ENCODE measurements at regions not wholly inside any gene's neighbourhood (a gene's known extent, or its start where the extent isn't known, plus 50 kb on each side); places are given as distances from the start of the nearest gene placed in this dataset.
A peak's percentile ranks its signal among the peaks of the same experiment; 100 is the strongest.

DNA sequence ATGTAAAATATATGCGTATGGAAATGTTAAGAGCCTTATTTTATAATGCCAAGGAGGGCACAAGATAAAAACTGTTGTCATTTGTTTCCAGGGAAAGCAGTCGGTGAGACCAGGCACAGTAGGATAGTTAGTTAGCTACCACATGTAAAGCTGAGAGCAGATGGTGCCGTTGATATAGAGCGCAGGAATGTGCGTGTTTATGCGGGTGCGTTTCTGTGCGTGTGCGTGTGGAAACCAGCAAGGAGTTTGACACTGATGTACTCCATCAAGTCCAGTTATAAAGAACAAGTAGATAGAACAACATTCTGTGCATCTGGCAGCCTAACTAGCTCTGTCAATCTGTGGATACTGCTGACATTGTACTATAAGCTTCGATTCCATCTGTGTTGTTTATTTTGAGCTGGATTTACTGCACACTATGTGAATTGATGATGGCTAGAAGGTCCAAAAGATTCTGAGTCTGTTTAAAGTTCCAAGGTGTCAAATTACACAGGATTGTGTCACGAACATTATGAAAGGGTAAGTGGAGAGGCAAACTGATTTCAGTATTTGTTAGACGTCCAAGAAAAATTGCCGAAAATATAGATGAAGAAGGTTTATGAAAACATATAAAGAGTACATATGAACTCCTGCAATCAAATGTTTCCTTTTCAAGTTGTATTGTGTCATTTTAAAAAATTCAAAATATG lies 494.9 kb upstream of the MEF2C start:
- no peaks in the 10 kb centered on the region for H3K4me1 Mint-ChIP-seq
- H3K36me3 Mint-ChIP-seq = no peaks in the 10 kb centered on the region
- H3K27ac Mint-ChIP-seq = no peak overlapping the region

DNA sequence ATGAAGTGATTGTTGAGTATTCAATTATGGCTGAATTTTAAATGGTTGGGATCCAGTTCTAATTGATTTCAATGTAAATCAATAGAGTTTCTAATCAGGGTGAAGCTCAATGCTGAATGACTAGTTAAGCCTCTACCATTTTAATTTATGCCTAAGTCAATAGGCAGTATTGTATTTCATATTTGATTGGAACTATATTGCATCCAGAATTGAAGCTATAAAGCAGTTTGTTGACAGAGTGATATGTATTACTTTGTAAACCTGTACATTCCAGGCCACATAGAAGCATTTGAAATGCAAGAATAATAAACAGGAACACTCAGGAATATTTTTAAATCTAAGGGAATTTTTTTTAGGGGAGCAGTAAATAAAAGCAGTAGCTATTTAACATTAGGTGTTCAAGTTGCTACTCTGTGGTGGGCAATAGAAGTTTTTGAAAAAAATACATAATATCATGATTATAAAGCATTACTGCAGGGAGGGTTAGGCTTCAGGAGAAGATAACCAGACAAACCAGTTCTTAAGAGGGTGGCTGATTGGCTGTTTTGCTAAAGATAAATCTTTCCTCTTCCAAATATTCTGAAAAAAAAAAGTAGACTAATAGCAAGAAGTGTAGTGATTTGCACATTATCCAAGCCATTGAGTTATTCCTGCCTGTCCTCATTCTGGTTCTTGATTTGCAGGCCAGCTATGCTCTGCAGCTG lies 492.0 kb upstream of the MEF2C start:
- H3K4me3 Mint-ChIP-seq = no peak overlapping the region
- H3K36me3 Mint-ChIP-seq = no peaks in the 10 kb centered on the region
- no peaks in the 10 kb centered on the region for H3K9me3 Mint-ChIP-seq
- H3K27me3 Mint-ChIP-seq = no peaks in the 10 kb centered on the region
- DNase-seq = no peak
- no peak overlapping the region for H3K27ac Mint-ChIP-seq
- no peaks in the 10 kb centered on the region for H3K4me1 Mint-ChIP-seq

More for the DNA sequence above, 494.9 kb upstream of the MEF2C start:
- no peak for DNase-seq
- H3K27me3 Mint-ChIP-seq = no peaks in the 10 kb centered on the region
- no peak overlapping the region for H3K4me3 Mint-ChIP-seq
- H3K9me3 Mint-ChIP-seq = peaks cover 1% of the 10 kb centered on the region

DNA sequence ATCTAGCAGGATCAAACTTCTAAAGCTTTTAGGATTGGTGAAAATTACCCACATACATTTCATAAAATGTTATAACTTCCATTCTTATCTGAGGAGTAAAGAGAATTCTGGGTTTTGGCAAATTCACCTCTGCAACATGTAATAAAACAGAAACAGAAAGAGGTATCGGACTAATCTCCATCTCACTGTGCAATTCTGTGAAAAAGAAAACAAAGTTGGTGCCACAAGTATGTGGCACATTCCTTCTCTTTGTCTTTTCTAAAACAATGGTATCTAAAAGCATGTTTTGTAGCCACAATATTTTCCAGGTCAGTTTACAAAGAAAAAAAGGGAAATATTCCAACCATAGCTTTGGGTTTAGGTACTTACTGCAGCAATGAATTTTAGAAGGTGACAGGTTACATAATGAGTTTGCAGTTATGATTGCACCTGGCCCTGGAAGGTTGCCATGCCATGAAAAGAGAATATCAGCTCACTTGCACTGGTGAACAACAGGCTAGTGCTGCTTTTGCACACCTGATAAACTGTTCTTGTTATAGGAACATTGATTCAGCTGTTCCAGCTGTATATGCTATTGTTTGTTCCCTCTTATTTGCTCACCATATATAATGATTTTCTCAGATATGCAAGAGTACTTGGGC lies 491.3 kb upstream of the MEF2C start:
- no peaks in the 10 kb centered on the region for H3K36me3 Mint-ChIP-seq
- DNase-seq = no peak
- no peak overlapping the region for H3K27ac Mint-ChIP-seq
- no peaks in the 10 kb centered on the region for H3K4me1 Mint-ChIP-seq
- no peak overlapping the region for H3K4me3 Mint-ChIP-seq
- no peaks in the 10 kb centered on the region for H3K27me3 Mint-ChIP-seq
- H3K9me3 Mint-ChIP-seq = no peaks in the 10 kb centered on the region

DNA sequence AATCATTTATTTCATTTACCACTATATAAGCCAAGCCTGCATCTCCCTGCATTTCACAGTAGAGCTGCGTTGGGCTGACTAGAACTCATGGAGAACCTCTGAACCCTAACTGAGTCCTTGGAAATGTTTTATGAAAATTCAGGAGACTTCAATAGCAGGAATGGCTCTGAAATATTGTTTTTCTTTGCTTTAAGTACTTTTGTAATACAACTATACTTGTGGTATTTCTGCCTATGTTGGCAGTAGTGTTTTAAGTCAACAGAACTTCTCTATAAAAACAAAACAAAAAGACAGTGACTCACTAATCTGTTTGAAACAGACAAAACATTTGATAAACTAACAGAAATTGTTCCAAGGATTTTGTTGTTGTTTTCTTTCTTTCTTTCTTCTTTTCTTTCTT lies 489.2 kb upstream of the MEF2C start:
- Mint-ChIP-seq H3K27ac (no peak overlapping the region), H3K9me3 (no peaks in the 10 kb centered on the region), H3K4me3 (no peak overlapping the region), H3K4me1 (no peaks in the 10 kb centered on the region), H3K36me3 (no peaks in the 10 kb centered on the region), H3K27me3 (no peaks in the 10 kb centered on the region)
- no peak for DNase-seq

DNA sequence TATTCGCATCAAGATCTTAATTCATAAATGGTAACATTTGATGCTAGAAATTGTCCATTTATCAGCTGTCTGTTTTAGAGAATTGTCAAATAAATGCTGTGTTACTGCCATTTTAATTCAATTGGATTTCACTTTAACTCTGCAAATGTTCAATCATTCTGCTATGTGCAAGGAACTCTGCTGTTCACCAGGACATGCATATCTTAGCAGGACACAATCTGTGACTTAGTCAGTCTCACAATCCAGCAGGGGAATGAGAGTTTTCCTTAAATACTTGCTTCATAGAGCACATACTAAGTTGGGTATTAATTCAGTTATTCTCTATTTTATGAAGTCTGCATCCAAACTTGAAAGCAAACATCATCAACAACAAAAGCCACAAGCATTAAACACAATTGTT lies 488.7 kb upstream of the MEF2C start:
- H3K27me3 Mint-ChIP-seq = no peaks in the 10 kb centered on the region
- no peaks in the 10 kb centered on the region for H3K36me3 Mint-ChIP-seq
- no peaks in the 10 kb centered on the region for H3K4me1 Mint-ChIP-seq

DNA sequence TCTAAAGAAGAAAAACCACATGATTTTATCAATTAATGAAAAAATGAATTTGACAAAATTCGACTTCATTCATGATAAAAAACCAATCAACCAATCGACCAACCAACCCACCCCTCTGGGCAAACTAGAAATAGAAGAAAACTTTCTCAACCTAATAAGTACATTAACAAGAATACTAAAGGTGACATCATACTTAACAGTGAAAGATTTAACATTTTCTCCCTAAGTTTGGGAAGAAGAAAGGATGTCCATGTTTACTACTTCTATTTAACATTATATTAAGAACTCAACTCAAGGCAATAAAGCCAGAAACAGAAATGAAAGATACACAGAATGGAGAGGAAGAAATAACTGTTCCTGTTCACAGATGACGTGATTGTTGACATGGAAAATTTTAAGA lies 476.1 kb upstream of the MEF2C start:
- no peak for DNase-seq
- no peak overlapping the region for H3K4me3 Mint-ChIP-seq
- H3K27me3 Mint-ChIP-seq = no peaks in the 10 kb centered on the region
- no peaks in the 10 kb centered on the region for H3K9me3 Mint-ChIP-seq
- no peaks in the 10 kb centered on the region for H3K4me1 Mint-ChIP-seq
- H3K27ac Mint-ChIP-seq = no peak overlapping the region
- no peaks in the 10 kb centered on the region for H3K36me3 Mint-ChIP-seq

More for the DNA sequence above, 488.7 kb upstream of the MEF2C start:
- Mint-ChIP-seq H3K4me3 (no peak overlapping the region), H3K27ac (no peak overlapping the region), H3K9me3 (no peaks in the 10 kb centered on the region)
- no peak for DNase-seq

DNA sequence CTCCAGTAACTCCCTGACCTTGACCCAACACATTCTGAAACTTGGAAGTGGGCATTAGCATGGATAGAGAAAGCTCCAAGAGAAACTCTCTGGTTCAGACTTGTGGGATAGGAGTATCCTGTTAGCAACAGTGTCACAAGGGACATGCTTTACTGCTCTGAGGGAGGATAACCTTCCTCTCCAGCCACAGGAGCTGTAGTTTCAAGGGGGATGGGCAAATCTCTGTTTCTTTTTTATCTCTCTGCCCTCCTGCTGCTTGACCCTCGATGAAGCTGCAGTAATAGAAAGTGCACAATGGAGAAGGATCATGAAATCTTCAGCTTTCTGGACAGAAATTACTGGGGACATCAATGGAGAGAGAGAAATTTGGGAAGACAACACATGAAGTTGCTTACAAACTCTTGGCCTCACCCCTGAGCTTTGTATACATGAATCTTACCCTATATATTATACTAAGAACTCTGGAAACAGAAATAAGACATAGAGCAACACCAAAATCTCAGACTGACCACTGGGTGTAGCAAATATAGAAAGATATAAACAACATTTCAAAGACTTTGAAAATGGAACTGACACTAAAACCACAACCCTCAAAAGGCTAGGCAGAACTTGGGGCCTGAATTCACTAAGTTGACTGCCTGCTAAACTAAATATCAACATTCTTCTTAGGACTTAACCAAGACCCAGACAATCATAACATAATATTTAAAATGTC lies 471.0 kb upstream of the MEF2C start:
- Mint-ChIP-seq H3K27me3 (no peaks in the 10 kb centered on the region), H3K27ac (no peak overlapping the region), H3K4me1 (no peaks in the 10 kb centered on the region), H3K9me3 (no peaks in the 10 kb centered on the region), H3K4me3 (no peak overlapping the region), H3K36me3 (no peaks in the 10 kb centered on the region)
- no peak for DNase-seq

DNA sequence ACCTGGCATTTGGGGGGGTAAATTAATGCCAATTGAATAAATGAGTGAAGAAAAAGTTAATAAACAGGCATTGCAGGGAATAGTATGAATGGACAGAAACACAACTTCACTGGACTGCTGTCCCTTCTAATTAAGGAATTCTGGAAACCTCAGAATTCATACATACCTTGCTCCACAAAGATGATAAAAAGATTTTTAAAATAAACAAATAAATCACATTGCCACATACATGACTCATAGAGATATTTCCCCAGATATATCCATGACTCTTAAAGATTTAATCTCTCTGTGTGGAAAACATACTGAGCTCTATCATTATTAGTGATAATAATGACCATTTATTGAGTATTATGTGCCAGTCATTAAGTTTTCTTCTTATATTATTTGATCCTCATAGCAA lies 469.0 kb upstream of the MEF2C start:
- Mint-ChIP-seq H3K4me3 (no peak overlapping the region), H3K4me1 (no peaks in the 10 kb centered on the region), H3K9me3 (no peaks in the 10 kb centered on the region), H3K27me3 (no peaks in the 10 kb centered on the region), H3K36me3 (no peaks in the 10 kb centered on the region), H3K27ac (no peak overlapping the region)
- no peak for DNase-seq

DNA sequence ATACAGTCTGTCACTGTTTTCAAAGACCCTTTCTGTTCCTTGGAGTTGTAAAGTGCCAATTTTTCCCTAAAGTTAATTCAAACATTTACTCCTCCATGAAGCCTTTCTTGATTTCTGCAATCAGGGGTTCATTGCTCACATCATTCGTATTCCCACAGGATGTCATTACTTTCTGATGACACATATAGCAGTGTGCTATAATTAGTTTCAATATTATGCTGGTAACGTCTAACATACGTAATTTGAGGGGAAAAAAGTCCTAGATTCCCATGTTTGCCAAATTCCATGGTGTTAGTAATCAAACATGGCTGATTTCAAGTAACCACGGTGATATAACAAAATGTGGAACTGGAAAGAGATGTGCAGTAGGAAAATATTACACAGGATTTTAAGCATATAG lies 468.2 kb upstream of the MEF2C start:
- H3K27me3 Mint-ChIP-seq = no peaks in the 10 kb centered on the region
- H3K27ac Mint-ChIP-seq = no peak overlapping the region
- peaks cover 1% of the 10 kb centered on the region for H3K4me1 Mint-ChIP-seq
- no peaks in the 10 kb centered on the region for H3K9me3 Mint-ChIP-seq
- no peaks in the 10 kb centered on the region for H3K36me3 Mint-ChIP-seq
- H3K4me3 Mint-ChIP-seq = no peak overlapping the region
- DNase-seq = no peak

DNA sequence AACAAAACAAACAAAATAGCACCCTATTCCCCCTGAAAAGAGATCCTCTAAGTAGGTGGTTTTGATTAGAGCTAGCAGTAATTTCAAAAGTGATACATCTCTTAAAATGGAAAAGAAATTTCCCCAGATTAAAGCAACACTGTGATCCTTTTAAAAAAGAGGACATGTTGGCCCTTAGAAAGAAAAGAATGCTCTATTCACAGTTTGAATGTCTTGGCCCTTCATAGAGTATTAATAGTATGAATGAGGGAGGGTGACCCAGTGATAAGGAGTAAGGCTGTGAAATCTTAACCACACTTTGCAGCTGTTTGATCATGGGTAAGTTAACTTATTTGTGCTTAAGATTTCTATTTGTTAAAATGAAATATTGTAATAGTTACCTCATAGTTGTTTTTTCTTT lies 467.7 kb upstream of the MEF2C start:
- no peaks in the 10 kb centered on the region for H3K9me3 Mint-ChIP-seq
- peaks cover 1% of the 10 kb centered on the region for H3K4me1 Mint-ChIP-seq
- no peak for DNase-seq
- no peaks in the 10 kb centered on the region for H3K36me3 Mint-ChIP-seq
- no peak overlapping the region for H3K27ac Mint-ChIP-seq
- no peaks in the 10 kb centered on the region for H3K27me3 Mint-ChIP-seq
- H3K4me3 Mint-ChIP-seq = no peak overlapping the region

DNA sequence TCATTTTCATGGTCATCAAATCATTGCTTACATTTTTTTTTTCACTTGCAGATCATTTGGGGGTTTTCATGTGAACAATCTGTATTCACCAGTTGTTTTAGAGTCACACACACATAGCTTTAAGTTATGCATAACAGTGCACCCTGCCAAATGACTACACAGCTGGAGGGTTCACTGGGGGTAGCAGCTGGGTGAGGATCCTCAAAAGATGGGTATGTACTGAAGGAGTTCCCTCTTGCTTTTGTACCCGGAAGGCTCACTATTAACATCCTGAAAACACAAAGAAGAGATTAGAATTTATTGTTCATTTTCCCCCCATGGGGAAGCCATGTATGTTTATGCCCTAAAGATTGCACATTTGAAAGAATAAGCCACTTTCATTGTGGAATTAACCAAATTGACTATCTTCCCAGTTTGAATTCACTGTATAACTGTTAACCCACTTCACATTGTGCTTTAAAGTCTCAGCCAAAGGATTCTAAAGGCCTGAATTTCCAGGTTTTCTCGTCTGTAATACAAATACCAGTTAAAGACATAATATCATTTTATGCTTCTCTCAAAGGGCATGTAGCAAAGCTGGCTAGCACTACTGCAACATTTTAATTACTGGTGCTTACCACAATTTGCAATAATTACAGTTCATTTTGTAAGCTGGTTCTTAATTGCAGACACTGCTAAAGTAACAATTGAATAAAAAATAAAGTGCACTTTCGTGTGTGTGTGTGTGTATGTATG lies 466.4 kb upstream of the MEF2C start:
- no peak overlapping the region for H3K4me3 Mint-ChIP-seq
- H3K36me3 Mint-ChIP-seq = no peaks in the 10 kb centered on the region
- no peak for DNase-seq
- H3K4me1 Mint-ChIP-seq = peaks cover 1% of the 10 kb centered on the region
- no peaks in the 10 kb centered on the region for H3K27me3 Mint-ChIP-seq
- H3K9me3 Mint-ChIP-seq = no peaks in the 10 kb centered on the region
- no peak overlapping the region for H3K27ac Mint-ChIP-seq

DNA sequence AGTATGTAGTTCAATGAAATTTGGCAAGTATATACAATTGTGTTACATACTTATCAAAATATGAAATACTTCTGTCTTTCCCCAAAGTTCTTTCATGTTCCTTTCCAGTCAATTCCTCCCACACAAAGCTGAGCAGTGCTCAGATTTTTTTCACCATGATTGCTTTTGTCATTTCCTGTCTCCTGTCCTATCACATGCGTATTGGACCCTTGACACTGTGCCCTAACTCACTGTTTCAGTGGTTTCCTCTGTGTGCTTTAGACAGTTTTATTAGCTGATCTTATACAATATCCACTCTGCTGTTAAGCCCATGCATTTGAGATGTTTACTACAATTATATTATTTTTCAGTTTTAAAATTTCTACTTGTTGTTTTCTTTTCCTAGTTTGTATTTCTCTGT lies 463.6 kb upstream of the MEF2C start:
- Mint-ChIP-seq H3K4me3 (no peak overlapping the region), H3K27ac (no peak overlapping the region), H3K9me3 (no peaks in the 10 kb centered on the region), H3K36me3 (no peaks in the 10 kb centered on the region), H3K4me1 (peaks cover 9% of the 10 kb centered on the region), H3K27me3 (no peaks in the 10 kb centered on the region)
- no peak for DNase-seq

DNA sequence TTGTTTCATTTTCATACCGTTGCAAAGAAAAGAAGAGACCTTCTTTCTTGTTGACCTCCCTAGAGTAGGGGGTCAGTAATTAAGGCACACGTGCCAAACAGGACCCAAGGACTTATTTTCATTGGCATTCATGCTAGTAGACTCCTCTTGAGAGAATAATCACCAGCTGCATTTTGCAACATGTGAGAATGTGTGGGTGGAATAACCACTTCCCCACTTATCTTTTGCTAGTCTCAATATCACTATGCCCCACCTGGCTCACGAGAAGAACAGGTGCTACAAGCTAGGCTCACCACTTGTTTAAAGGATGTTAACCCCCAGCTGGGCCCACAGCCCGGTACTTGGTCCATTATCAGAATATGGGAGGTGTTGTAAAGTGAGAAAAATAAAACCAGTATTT lies 460.7 kb upstream of the MEF2C start:
- Mint-ChIP-seq H3K4me3 (no peak overlapping the region), H3K27me3 (no peaks in the 10 kb centered on the region), H3K36me3 (no peaks in the 10 kb centered on the region), H3K27ac (no peak overlapping the region), H3K4me1 (peaks cover 9% of the 10 kb centered on the region), H3K9me3 (no peaks in the 10 kb centered on the region)
- DNase-seq = peak; percentile 7

DNA sequence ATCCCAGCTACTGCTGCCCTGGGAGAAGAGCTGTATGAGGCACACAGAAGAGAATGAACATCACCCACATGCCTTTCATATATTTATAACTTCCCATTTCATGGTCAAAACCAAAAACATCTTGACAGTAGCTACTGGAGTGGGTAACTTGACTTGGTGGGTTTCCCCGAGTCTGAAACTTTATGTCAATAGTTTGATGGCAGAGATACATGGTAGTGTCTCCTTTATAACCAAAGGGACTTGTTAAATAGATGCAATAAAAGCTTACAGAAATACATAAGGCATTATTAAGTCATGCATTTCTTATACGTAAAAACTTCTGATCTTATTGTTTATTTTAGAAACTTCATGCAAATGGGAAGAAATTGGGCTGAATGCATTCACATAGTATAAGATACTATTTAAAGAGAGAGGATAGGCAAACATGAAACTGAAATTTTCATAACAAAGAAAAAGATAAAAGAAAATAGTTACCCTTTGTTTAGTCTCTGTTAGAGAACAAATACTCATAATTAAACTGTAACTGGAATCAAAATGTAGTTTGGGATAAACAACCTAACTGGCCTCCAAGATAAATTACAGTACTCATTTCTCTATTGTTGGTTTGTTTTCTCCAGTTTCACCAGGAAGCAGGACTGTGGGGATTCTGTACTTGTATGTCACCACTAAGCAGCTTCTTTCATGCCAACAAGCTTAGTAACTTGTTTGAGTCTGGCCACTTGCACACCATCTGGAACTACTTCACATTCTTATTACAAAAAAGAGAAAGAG lies 459.3 kb upstream of the MEF2C start:
- Mint-ChIP-seq H3K4me1 (peaks cover 9% of the 10 kb centered on the region), H3K36me3 (no peaks in the 10 kb centered on the region), H3K4me3 (no peak overlapping the region), H3K9me3 (no peaks in the 10 kb centered on the region), H3K27me3 (no peaks in the 10 kb centered on the region), H3K27ac (no peak overlapping the region)
- no peak for DNase-seq
